GM12872 (cell line): ENCODE measurements at regions not wholly inside any gene's neighbourhood (a gene's known extent, or its start where the extent isn't known, plus 50 kb on each side); places are given as distances from the start of the nearest gene placed in this dataset.

Experiments
- CTCF ChIP-seq: IDR thresholded peaks from 3 replicates; pipeline ENCODE4 v1.5.1; 2011; ENCODE audit warnings: low read depth, mild to moderate bottlenecking, low read length, moderate library complexity; ENCODE audit not compliant: insufficient read depth

- TF ChIP-seq CTCF: no peak
These were observed 76.6 kb upstream of the PFKP start for GRCh38 chr10:2990764-2991163.

DNA sequence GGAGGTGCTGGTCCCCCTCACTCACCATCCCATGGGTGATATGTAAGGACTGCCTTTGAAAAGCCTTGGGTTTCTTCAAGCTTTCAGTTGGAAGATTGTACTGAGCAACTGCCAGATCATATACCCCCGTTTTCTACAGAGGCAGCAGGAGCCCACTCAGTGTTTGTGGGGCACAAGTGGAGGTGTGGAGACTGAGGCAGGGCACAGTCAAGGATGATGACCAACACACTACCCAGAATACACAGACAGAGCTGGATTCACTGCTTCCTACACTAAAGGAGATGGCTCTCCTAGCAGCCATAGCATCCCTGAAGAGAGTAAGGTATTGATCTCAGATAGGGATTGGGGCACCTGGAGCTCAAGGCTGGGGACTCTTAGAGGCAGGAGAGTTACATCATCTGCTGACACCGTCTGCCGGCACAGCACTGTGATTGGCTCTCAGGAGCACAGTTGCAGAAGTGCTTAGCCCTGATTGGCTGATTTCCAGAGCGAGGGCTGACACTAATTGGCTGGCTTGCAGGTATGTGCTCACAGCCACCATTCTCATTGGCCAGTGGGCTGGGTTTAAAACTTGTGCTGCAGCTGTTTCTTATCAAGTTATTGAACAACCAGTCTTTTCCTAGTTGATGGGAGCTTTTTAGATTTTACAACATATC lies 77.9 kb upstream of the PFKP start:
- TF ChIP-seq CTCF: no peak

- TF ChIP-seq CTCF: no peak
These were observed 80.1 kb upstream of the PFKP start for GRCh38 chr10:2987185-2987768.

DNA sequence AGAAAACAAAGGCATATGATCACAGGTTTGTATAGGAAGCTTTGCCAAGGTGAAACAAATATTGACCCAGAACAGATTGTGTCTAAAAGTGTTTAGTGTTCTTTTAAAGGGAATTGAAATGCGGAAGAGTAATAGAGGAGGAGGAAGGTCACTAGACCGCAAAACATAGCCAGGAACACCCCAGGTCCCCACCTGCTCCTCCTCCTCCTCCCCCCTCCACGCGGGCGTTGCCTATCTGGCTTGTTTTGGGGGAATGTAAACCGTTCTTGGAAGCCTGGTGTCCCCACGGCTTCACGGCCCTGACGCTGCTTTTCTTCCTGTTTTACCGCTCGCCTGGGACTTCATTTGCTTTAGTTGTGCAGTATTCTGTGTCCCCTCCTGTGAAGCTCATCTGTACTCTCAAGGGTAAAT lies 81.0 kb upstream of the PFKP start:
- no peak for TF ChIP-seq CTCF

DNA sequence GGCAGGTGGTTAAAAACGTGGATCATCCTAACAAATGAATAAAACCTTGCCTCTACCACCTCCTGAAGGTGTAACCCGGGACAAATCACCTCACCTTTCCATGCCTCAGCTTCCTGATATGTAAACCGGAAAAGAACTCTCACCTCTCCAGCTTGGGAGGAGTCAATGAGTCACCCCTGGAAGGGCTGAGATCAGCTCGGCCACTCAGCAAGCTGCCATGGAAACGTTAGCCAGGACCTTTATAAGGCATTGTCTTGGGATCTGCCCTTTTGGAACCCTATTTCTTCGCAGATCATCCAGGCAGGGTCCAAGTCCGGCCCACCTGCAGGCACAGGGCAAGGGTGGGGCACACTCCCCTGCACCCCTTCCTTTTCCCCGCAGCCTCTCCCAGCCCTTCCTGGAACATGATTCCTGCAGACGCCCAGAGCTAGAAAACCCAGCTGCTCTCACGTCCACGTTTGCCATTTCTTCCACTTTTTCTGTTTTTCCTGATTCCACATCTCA lies 81.6 kb upstream of the PFKP start:
- no peak for TF ChIP-seq CTCF

- TF ChIP-seq CTCF: peak; percentile 14; the same call in 1 of the 3 replicates
These were observed 82.7 kb upstream of the PFKP start for GRCh38 chr10:2984682-2985081.

DNA sequence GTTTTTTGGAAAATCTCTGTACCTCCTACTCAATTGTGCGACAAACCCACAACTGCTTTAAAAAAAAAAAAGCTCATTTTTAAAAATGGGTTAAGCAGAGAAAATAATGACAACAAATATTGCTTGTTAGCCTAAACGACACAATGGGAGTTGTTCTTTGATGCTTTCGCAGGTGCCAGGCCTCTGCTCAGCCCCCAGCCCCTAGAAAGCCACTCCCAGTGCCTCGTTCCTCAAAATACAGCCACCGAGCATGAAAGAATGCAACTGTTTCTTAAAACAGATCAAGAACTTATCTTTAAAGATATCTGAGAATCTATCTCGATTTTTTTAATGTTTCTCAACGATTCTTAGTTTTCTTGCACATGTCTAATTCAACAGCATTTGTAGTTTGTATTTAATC lies 85.2 kb upstream of the PFKP start:
- no peak for TF ChIP-seq CTCF
